Tibial nerve (tissue), 4 donors: ENCODE measurements at regions not wholly inside any gene's neighbourhood (a gene's known extent, or its start where the extent isn't known, plus 50 kb on each side); places are given as distances from the start of the nearest gene placed in this dataset.

Source experiments
- DNase-seq, 2 donors: peaks; one replicate each; pipeline ENCODE4 v3.0.0-alpha.2; 2019; ENCODE audit warnings: low spot score in 2 of 2
- H3K27ac ChIP-seq, 4 donors: fragments of 200-600 bp; sonication (generic) in 3 of 4; one replicate each; pipeline ENCODE4 v1.5.1; 2017 to 2019; ENCODE audit warnings: mild to moderate bottlenecking in 1 of 4
- H3K27me3 ChIP-seq, 2 donors: fragments of 200-600 bp; sonication (generic) in 1 of 2; one replicate each; pipeline versions ENCODE4 v1.5.1 to v1.6.0; 2017 to 2019
- H3K36me3 ChIP-seq, 3 donors: fragments of 200-600 bp; sonication (generic); one replicate each; pipeline ENCODE4 v1.5.1; 2018 to 2019
- H3K4me1 ChIP-seq, 4 donors: fragments of 200-600 bp; sonication (generic) in 3 of 4; one replicate each; pipeline ENCODE4 v1.5.1; 2017 to 2019
- H3K4me3 ChIP-seq, 4 donors: fragments of 200-600 bp; sonication (generic) in 3 of 4; one replicate each; pipeline ENCODE4 v1.5.1; 2017 to 2019; ENCODE audit warnings: mild to moderate bottlenecking in 1 of 4, moderate library complexity in 1 of 4
- H3K9me3 ChIP-seq, 4 donors: fragments of 200-600 bp; sonication (generic) in 3 of 4; one replicate each; pipeline ENCODE4 v1.5.1; 2017 to 2019
- CTCF ChIP-seq, 5 experiments: fragments of 200-600 bp in 3 of 5; fragments of 450-650 bp in 2 of 5; sonication (generic) in 3 of 5; IDR thresholded peaks; one replicate each; pipeline ENCODE4 v1.5.1; 2016 to 2019; ENCODE audit warnings: antibody characterized with exemption in 5 of 5, mild to moderate bottlenecking in 3 of 5, moderate library complexity in 2 of 5
- EP300 ChIP-seq, 2 donors: sonication (generic); formaldehyde crosslinking; IDR thresholded peaks; one replicate each; pipeline ENCODE4 v1.6.1; 2017; ENCODE audit warnings: antibody characterized with exemption in 2 of 2, mild to moderate bottlenecking in 1 of 2
- POLR2A ChIP-seq, 2 donors: fragments of 450-650 bp; IDR thresholded peaks; one replicate each; pipeline ENCODE4 v1.6.1; 2017; ENCODE audit warnings: antibody characterized with exemption in 2 of 2, mild to moderate bottlenecking in 2 of 2, moderate library complexity in 2 of 2
- WGBS, 2 donors: methylation state at CpG; one replicate each; pipeline ENCODE4 v1.1.5; 2018; 5-methylcytosine and 5-hydroxymethylcytosine counted together

- H3K36me3 ChIP-seq, result no peaks in the 10 kb centered on the region
- no peak overlapping the region for H3K4me3 ChIP-seq
- DNase-seq, result no peak
- no peaks in the 10 kb centered on the region for H3K27me3 ChIP-seq
- H3K27ac ChIP-seq, result no peak overlapping the region
- H3K9me3 ChIP-seq, result no peaks in the 10 kb centered on the region
- TF ChIP-seq EP300 (IDR thresholded peaks at IDR 0.05) (no peak), CTCF (IDR thresholded peaks at IDR 0.05) (no peak), POLR2A (IDR thresholded peaks at IDR 0.05) (no peak)
- no peaks in the 10 kb centered on the region for H3K4me1 ChIP-seq
These were observed 565.5 kb downstream of the NOVA1 start for GRCh38 chr14:26032348-26032747.

GRCh38 chr14:26026384-26026783, 571.4 kb downstream of the NOVA1 start:
- H3K27ac ChIP-seq, result no peak overlapping the region
- 84 to 87% methylated on average over 3 of the region's 3 CpGs for WGBS, 2 donors
- no peaks in the 10 kb centered on the region for H3K4me1 ChIP-seq
- TF ChIP-seq EP300 (IDR thresholded peaks at IDR 0.05), result no peak
- TF ChIP-seq CTCF (IDR thresholded peaks at IDR 0.05), result no peak
- no peak for TF ChIP-seq POLR2A (IDR thresholded peaks at IDR 0.05)
- H3K36me3 ChIP-seq, result no peaks in the 10 kb centered on the region
- no peak for DNase-seq
- H3K27me3 ChIP-seq, result no peaks in the 10 kb centered on the region
- H3K9me3 ChIP-seq, result no peaks in the 10 kb centered on the region
- H3K4me3 ChIP-seq, result no peak overlapping the region

GRCh38 chr14:26023967-26024366, 573.9 kb downstream of the NOVA1 start:
- no peak for DNase-seq
- WGBS, 2 donors, result 79 to 82% methylated on average over 4 of the region's 4 CpGs
- no peak overlapping the region for H3K27ac ChIP-seq
- no peak for TF ChIP-seq POLR2A (IDR thresholded peaks at IDR 0.05)
- TF ChIP-seq EP300 (IDR thresholded peaks at IDR 0.05), result no peak
- TF ChIP-seq CTCF (IDR thresholded peaks at IDR 0.05), result no peak
- no peaks in the 10 kb centered on the region for H3K9me3 ChIP-seq
- H3K4me1 ChIP-seq, result no peaks in the 10 kb centered on the region
- H3K27me3 ChIP-seq, result no peaks in the 10 kb centered on the region
- no peaks in the 10 kb centered on the region for H3K36me3 ChIP-seq
- no peak overlapping the region for H3K4me3 ChIP-seq

GRCh38 chr14:26021759-26022158, 576.1 kb downstream of the NOVA1 start:
- Histone ChIP-seq H3K36me3 (no peaks in the 10 kb centered on the region), H3K9me3 (no peaks in the 10 kb centered on the region), H3K4me1 (no peaks in the 10 kb centered on the region), H3K27me3 (no peaks in the 10 kb centered on the region), H3K4me3 (no peak overlapping the region), H3K27ac (no peak overlapping the region)
- TF ChIP-seq EP300 (IDR thresholded peaks at IDR 0.05) (no peak), CTCF (IDR thresholded peaks at IDR 0.05) (no peak), POLR2A (IDR thresholded peaks at IDR 0.05) (no peak)
- no peak for DNase-seq
- WGBS, 2 donors, result 82 to 86% methylated on average over 1 of the region's 1 CpG

GRCh38 chr14:26017270-26017669, 580.6 kb downstream of the NOVA1 start:
- H3K4me1 ChIP-seq, result no peaks in the 10 kb centered on the region
- no peaks in the 10 kb centered on the region for H3K36me3 ChIP-seq
- H3K9me3 ChIP-seq, result no peaks in the 10 kb centered on the region
- H3K27ac ChIP-seq, result no peak overlapping the region
- 55 to 60% methylated on average over 4 of the region's 4 CpGs for WGBS, 2 donors
- DNase-seq, result no peak
- TF ChIP-seq CTCF (IDR thresholded peaks at IDR 0.05), result no peak
- TF ChIP-seq POLR2A (IDR thresholded peaks at IDR 0.05), result no peak
- TF ChIP-seq EP300 (IDR thresholded peaks at IDR 0.05), result no peak
- no peak overlapping the region for H3K4me3 ChIP-seq
- no peaks in the 10 kb centered on the region for H3K27me3 ChIP-seq
